K562 (cell line): ENCODE measurements at regions not wholly inside any gene's neighbourhood (a gene's known extent, or its start where the extent isn't known, plus 50 kb on each side); places are given as distances from the start of the nearest gene placed in this dataset.

Source experiments
- ARID2 ChIP-seq: fragments of 450-650 bp; IDR thresholded peaks from 2 replicates; pipeline ENCODE4 v1.6.1; 2017; ENCODE audit warnings: antibody characterized with exemption, mild to moderate bottlenecking
- ATF7 ChIP-seq: fragments of 450-650 bp; IDR thresholded peaks from 2 replicates; pipeline ENCODE4 v1.7.1; 2014; ENCODE audit warnings: mild to moderate bottlenecking, moderate library complexity
- BRD4 ChIP-seq: fragments of 200-600 bp; sonication (generic); IDR thresholded peaks from 2 replicates; pipeline ENCODE4 v1.6.1; 2017; ENCODE audit warnings: inconsistent platforms
- CCAR2 ChIP-seq: fragments of 200-400 bp; formaldehyde crosslinking; IDR thresholded peaks from 2 replicates; pipeline ENCODE4 v1.6.1; 2017; ENCODE audit warnings: mild to moderate bottlenecking, low read depth, low read length
- CCNT2 ChIP-seq: IDR thresholded peaks from 2 replicates; pipeline ENCODE4 v1.6.1; 2011; ENCODE audit warnings: borderline replicate concordance, low read depth, mild to moderate bottlenecking, moderate library complexity, mixed read lengths, low read length; ENCODE audit not compliant: insufficient read length; ENCODE audit errors: extremely low read depth
- CEBPG ChIP-seq, 3 experiments: fragments of 200-800 bp in 1 of 3; sonication (Bioruptor generic) in 1 of 3; sonication (generic) in 1 of 3; formaldehyde crosslinking in 1 of 3; IDR thresholded peaks in 2 of 3; conservative IDR thresholded peaks in 1 of 3; 2 replicates each; pipeline versions ENCODE4 v1.6.1 to v1.8.0; 2016 to 2022; ENCODE audit warnings: missing compliant biosample characterization in 2 of 3, missing genetic modification characterization in 2 of 3, mild to moderate bottlenecking in 1 of 3, missing genetic modification reagents in 1 of 3
- CREBBP ChIP-seq: IDR thresholded peaks from one replicate; pipeline ENCODE4 v1.6.1; 2012; ENCODE audit warnings: low read depth, mild to moderate bottlenecking, control low read depth, inconsistent platforms, low read length
- ELF1 ChIP-seq: fragments of 200-800 bp; sonication (Bioruptor generic); IDR thresholded peaks from 2 replicates; pipeline ENCODE4 v1.6.1; 2016; ENCODE audit warnings: missing genetic modification characterization, missing compliant biosample characterization
- GABPB2 ChIP-seq: fragments of 250-450 bp; sonication (Bioruptor Pico); conservative IDR thresholded peaks from 2 replicates; pipeline ENCODE4 v1.5.1; 2021; ENCODE audit warnings: mild to moderate bottlenecking
- JUND ChIP-seq, 2 experiments: IDR thresholded peaks; 2 replicates in 1 of 2; 3 replicates in 1 of 2; pipeline ENCODE4 v1.6.1; 2011; ENCODE audit warnings: borderline replicate concordance in 2 of 2, low read depth in 2 of 2, low read length in 2 of 2, improper control_type of control experiment in 1 of 2, missing biosample characterization in 1 of 2, missing genetic modification characterization in 1 of 2, missing genetic modification reagents in 1 of 2
- KDM2B ChIP-seq: fragments of 250-450 bp; sonication (Bioruptor Pico); IDR thresholded peaks from 2 replicates; pipeline ENCODE4 v1.8.0; 2021; ENCODE audit warnings: mild to moderate bottlenecking, moderate library complexity
- MEIS2 ChIP-seq: fragments of 450-650 bp; IDR thresholded peaks from 2 replicates; pipeline ENCODE4 v1.6.1; 2014; ENCODE audit warnings: mild to moderate bottlenecking; ENCODE audit not compliant: partially characterized antibody
- NFE2 ChIP-seq: IDR thresholded peaks from 2 replicates; pipeline ENCODE4 v1.6.1; 2014; ENCODE audit warnings: antibody characterized with exemption, low read depth
- PHF21A ChIP-seq: fragments of 450-650 bp; IDR thresholded peaks from 2 replicates; pipeline ENCODE4 v1.6.1; 2017; ENCODE audit warnings: low read depth, borderline replicate concordance
- PML ChIP-seq: IDR thresholded peaks from 2 replicates; pipeline ENCODE4 v1.6.1; 2012; ENCODE audit warnings: low read length, inconsistent platforms
- SMARCA4 ChIP-seq: fragments of 450-650 bp; IDR thresholded peaks from 2 replicates; pipeline ENCODE4 v1.6.1; 2016
- SMARCE1 ChIP-seq: fragments of 450-650 bp; IDR thresholded peaks from 2 replicates; pipeline ENCODE4 v1.7.1; 2016; ENCODE audit warnings: mild to moderate bottlenecking
- ZFP36 ChIP-seq: fragments of 150-350 bp; IDR thresholded peaks from 2 replicates; pipeline ENCODE4 v1.6.1; 2018; ENCODE audit warnings: low read length, low read depth; ENCODE audit not compliant: partially characterized antibody
- ZNF12 ChIP-seq: sonication (generic); formaldehyde crosslinking; IDR thresholded peaks from 2 replicates; pipeline ENCODE4 v1.4.0; 2020; ENCODE audit warnings: mild to moderate bottlenecking, missing genetic modification reagents
- ZNF146 ChIP-seq: IDR thresholded peaks from one replicate; pipeline ENCODE4 v1.6.1; 2018; ENCODE audit warnings: missing compliant biosample characterization; ENCODE audit not compliant: unreplicated experiment
- ZNF175 ChIP-seq: fragments of 200-800 bp; sonication (Bioruptor generic); IDR thresholded peaks from 2 replicates; pipeline ENCODE4 v1.6.1; 2016; ENCODE audit warnings: low read depth, mild to moderate bottlenecking, missing genetic modification characterization, missing compliant biosample characterization
- ZNF384 ChIP-seq: IDR thresholded peaks from 2 replicates; pipeline ENCODE4 v1.6.1; 2012; ENCODE audit warnings: low read depth, low read length, improper control_type of control experiment
- TF ChIP-seq, protein P1 (sequence below): sonication (generic); formaldehyde crosslinking; IDR thresholded peaks from 2 replicates; pipeline ENCODE4 v1.9.0; 2022; ENCODE audit warnings: mild to moderate bottlenecking, missing genetic modification reagents
- TF ChIP-seq, protein P2 (sequence below): IDR thresholded peaks from 2 replicates; pipeline ENCODE4 v1.6.1; 2011; ENCODE audit warnings: borderline replicate concordance, low read depth, mild to moderate bottlenecking, moderate library complexity, low read length; ENCODE audit not compliant: insufficient read depth, poor library complexity, severe bottlenecking
- TF ChIP-seq, protein P3 (sequence below), 2 experiments: fragments of 450-650 bp; IDR thresholded peaks; 2 replicates each; pipeline ENCODE4 v1.6.1; 2016

DNA sequence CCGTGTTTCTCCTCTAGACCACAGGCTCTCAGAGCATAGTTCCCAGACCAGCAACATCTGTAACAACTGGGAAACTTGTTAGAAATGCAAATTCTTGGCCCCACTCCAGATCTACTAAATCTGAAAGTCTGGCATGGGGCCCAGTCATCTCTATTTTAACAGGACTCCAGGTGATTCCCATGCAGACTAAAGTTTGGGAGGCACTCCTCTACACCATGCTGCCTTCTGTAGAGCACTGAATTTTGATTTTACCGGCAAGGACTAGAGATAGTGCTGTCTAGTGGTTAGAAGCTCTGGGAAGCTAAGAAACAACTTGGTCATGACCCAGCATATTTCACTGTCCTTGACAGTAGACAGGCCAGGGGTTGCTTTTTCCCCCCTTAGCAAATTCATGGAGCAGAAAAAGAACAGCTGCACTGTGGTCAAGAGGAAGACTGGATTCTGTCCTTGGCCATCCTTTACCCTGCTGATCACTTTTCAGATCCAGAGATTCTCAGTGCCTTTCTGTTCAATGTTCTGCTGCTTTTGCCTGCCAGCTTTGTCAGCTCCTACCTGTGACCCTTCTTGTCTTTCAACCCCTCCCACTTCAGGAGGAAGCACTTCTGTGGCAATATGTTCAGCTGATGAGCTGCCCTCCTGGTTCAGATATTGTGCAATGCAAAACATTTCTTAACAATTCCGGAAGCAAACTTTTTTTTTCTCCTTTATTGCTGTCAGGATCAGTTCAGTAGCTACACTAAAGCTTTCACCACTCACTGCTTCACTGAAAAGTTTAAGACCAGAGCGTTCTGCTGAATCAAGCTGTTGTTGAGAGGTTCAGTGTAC, 133.8 kb upstream of the NUDT4 start (continued):
- TF ChIP-seq CCAR2 (no peak), ZNF384 (peak; percentile 89), CEBPG (CRISPR knock-in tag; IDR thresholded peaks at IDR 0.05) (peak; percentile 95), CEBPG (tag; conservative IDR thresholded peaks at IDR 0.05 in 1 of 2, IDR thresholded peaks at IDR 0.05 in 1 of 2) (peak; percentile 99 to 100), NFE2 (peak; percentile 81), GABPB2 (CRISPR knock-in tag) (no peak), CCNT2 (no peak), ZNF175 (0 out of 2 replicates have a peak, but pooled peaks have one; percentile 61), ARID2 (no peak), ZNF12 (CRISPR knock-in tag) (no peak), ATF7 (no peak; the same call in 1 of the 2 replicates), PML (no peak), PHF21A (no peak), CREBBP (no peak), SMARCE1 (no peak), KDM2B (no peak), ZNF146 (CRISPR knock-in tag) (no peak), BRD4 (no peak), JUND (IDR thresholded peaks at IDR 0.05; ENCODE audit: borderline replicate concordance, low read depth, low read length) (no peak; the same call in 1 of the 2 replicates), JUND (tag; IDR thresholded peaks at IDR 0.05; ENCODE audit: borderline replicate concordance, low read depth, low read length) (no peak), MEIS2 (peak; percentile 49), SMARCA4 (0 out of 2 replicates have a peak, but pooled peaks have one; percentile 29), ELF1 (peak; percentile 73), ZFP36 (no peak)
- TF ChIP-seq, protein P1, sequence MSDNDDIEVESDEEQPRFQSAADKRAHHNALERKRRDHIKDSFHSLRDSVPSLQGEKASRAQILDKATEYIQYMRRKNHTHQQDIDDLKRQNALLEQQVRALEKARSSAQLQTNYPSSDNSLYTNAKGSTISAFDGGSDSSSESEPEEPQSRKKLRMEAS (CRISPR knock-in tag), result no peak
- TF ChIP-seq, protein P2, sequence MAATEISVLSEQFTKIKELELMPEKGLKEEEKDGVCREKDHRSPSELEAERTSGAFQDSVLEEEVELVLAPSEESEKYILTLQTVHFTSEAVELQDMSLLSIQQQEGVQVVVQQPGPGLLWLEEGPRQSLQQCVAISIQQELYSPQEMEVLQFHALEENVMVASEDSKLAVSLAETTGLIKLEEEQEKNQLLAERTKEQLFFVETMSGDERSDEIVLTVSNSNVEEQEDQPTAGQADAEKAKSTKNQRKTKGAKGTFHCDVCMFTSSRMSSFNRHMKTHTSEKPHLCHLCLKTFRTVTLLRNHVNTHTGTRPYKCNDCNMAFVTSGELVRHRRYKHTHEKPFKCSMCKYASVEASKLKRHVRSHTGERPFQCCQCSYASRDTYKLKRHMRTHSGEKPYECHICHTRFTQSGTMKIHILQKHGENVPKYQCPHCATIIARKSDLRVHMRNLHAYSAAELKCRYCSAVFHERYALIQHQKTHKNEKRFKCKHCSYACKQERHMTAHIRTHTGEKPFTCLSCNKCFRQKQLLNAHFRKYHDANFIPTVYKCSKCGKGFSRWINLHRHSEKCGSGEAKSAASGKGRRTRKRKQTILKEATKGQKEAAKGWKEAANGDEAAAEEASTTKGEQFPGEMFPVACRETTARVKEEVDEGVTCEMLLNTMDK, result no peak
- TF ChIP-seq, protein P3, sequence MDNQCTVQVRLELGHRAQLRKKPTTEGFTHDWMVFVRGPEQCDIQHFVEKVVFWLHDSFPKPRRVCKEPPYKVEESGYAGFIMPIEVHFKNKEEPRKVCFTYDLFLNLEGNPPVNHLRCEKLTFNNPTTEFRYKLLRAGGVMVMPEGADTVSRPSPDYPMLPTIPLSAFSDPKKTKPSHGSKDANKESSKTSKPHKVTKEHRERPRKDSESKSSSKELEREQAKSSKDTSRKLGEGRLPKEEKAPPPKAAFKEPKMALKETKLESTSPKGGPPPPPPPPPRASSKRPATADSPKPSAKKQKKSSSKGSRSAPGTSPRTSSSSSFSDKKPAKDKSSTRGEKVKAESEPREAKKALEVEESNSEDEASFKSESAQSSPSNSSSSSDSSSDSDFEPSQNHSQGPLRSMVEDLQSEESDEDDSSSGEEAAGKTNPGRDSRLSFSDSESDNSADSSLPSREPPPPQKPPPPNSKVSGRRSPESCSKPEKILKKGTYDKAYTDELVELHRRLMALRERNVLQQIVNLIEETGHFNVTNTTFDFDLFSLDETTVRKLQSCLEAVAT (IDR thresholded peaks at IDR 0.05), result peak in 1 of 2 experiments; percentile 51; a peak in 1 of 4 replicates
